Stimulated activated CD4-positive, alpha-beta T cell treated with anti-CD3 and anti-CD28 coated beads, Interleukin-4, amount 100 ng/mL, for 24 hours (primary cell): ENCODE measurements at regions not wholly inside any gene's neighbourhood (a gene's known extent, or its start where the extent isn't known, plus 50 kb on each side); places are given as distances from the start of the nearest gene placed in this dataset.
"Not testable (repeated sequence)": the region's sequence is repeated elsewhere in the genome, so short reads cannot be mapped to it uniquely, and the experiment has no call there.

Source experiments
- DNase-seq: peaks from one replicate; pipeline ENCODE4 v3.0.0-alpha.2; 2020

DNA sequence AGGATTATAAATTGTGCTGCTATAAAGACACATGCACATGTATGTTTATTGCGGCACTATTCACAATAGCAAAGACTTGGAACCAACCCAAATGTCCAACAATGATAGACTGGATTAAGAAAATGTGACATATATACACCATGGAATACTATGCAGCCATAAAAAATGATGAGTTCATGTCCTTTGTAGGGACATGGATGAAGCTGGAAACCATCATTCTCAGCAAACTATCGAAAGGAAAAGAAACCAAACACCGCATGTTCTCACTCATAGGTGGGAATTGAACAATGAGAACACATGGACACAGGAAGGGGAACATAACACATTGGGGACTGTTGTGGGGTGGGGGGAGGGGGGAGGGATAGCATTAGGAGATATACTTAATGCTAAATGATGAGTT, 67.8 kb upstream of the ETV3 start:
- DNase-seq, result not testable (repeated sequence)

DNA sequence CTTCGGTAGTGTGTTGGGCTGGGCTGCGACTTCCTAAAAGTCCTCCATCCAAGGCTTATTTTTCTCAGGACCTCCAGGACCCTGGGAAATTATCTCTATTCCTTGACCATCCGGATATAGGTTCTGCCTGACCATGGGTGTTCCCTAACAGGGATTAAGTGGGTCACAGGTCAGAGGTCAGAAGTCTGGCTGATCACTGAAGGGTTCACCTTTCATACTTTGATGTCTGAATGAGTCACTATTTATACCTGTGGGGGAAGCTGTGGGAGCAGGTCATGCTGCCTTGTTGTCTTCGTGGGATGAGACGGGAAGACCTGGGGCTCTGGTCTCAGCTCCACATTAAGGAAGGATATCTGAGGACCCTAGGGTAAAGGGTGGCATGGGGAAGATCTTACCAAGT, 65.0 kb upstream of the ETV3 start:
- no peak for DNase-seq

DNA sequence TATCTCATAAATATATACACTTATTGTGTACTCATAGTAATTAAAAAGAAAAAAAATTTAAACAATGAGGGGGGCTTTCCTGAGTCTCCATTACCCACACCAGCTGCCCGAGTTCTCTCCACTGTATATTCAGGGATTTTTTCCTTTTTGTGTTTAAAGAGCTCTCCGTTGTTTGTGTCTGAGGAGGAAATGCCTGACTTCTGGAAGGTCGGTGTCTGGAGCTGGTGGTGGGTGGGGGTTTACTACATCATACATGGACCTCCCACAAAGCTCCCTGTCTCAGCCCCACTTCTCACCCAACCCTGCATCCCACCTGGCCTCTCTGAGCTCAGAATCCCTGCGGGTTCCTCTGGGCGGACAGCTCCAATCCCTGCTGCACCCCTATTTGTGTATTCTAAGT, 64.1 kb upstream of the ETV3 start:
- DNase-seq, result no peak

DNA sequence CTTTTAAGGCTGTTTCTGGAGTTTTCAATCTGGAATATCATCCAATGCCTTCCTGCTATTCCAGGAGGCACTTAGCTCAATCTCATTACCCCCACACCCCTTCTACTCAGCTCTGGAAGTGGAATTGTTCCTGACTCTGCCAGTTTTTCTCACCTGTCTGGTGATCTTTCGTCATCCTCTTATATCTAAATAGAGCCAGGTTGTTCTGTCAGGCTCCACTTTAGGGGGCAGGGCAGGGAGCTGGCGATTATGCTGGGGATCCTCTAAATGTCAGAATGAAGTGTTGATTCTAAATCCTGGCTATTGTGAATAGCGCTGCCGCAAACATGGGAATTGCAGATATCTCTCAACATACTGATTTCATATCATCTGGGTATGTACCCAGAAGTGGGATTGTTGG, 63.6 kb upstream of the ETV3 start:
- no peak for DNase-seq

DNA sequence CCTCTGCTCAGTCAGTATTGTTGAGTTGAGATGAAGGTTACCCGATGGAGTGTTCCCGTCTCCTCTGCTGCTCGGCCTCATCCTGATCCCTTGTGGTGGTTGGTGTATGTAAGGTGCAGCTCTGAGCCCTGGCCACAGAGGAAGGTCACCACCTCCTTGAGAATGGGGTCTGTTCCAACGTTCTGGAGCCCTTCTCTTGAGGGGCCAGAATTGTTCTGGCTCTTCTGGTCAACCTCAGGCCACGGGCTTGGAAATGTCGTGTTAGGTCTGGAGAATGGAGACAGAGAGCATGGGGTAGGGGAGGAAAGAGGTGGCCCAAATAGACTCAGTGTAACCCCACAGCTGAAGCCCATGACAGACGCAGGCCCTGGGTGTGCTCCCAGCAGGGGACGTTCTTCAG, 62.3 kb upstream of the ETV3 start:
- DNase-seq, result no peak

DNA sequence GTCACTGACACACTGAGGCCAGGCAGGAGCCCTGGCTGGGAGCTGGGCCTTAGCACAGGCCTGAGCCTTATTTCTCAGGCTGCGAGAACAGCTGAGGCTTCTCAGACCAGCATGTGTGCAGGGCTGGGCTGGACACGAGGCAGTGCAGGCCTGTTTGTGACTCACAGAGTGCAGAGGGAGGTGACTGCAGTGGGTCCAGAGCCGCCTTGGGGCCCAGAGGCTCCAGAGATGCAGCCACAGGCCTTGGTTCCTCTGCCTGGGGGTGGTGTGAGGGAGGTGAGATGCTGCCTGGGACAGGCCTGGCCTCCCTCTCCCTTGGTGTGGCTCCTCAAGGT, 61.2 kb upstream of the ETV3 start:
- no peak for DNase-seq

DNA sequence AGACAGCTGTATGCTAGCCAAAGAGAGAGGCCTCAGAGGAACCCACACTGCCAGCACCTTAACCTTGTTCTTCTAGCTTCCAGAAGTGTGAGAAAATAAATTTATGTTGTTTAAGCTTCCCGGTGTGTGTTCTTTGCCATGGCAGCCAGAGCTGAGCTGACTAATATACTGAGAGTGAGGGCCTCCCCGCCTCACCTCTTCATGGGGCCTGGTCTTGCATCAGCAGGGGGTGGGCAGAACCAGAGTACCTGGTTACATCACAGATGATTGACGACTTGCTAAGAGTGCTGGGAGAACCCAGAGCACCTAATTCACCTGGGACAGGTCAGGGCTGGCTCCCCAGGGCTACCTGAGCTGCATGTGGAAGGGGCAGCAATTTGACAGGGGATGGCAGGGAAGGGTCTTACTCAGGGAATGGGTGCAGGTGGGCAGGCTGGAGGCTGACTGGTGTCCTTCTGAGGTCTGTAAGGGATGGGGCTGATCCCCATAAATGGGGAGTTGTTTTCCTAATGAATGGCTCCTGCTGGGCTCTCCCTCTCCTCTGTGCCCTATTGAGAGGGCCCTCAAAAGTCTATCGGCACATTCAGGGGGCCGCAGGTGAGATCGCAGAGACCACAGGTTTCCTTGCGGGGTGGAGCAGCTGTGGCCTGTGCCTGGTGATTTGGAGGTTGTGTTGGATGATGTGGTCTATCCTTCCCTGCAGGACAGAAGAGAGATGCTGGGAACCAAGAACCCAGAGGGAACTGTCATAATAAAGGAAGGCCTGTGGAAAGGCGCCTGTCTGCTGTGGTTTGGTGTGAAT, 60.6 kb upstream of the ETV3 start:
- DNase-seq, result no peak

DNA sequence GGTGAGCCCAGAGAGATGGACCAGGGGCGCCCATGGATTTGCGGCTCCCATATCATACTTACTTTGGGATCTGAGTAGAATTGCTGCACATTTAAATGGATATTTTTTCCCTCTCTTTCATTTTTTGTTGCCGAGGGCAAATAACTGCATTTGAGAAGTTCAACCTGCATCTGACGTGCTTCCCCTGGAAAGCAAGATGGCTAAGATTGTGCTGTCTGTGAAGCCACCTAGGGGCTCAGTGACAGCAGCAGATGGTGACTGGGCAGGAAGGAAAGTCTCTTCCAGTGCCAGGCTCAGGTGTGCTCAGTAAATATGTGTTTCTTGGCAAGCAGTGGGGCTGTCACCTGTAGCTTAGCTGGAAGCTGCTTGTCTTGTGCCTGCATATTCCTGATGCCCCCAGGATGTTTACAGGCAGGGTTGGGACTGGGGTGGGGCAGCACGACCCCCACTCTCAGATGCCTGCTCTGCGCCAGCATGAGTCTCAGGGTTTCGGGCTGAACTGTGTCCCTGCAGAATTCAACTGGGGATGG, 59.8 kb upstream of the ETV3 start:
- no peak for DNase-seq

DNA sequence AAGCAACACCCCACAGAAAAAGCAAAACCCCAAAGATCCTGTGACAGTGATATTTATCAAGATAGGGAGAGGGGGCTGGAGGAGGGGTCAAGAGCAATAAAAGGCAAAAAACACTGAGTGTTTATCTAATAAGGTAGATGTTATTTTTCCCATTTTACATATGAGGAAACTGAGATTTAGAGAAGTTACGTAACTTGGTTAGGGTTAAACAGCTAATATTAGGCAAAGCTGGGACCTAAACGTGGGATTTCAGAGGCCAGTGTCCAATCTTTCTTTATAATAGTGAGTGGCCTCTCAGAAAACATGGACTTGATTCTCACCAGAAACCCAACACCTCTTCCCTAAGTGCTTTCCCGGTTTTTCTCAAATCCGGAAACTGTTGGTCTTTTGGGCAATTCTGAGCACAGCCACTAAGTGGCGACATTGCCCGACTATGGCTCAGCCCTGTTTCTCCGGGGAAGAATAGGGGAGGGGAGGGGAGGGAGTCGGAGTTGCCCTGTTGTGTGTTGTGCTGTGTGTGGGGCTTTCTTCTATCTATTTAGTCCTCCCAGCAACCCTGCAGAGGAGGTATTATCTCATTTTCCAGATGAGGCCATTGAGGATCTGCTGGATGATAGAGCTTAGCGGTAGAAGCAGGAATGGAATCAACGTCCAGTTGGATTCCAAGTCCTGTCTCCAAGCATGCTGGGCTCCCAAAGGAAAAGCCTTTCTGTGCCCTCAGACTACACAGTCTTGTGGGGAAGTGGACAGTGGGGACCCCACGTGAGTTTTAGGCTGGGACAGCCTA, 58.7 kb upstream of the ETV3 start:
- not testable (repeated sequence) for DNase-seq

DNA sequence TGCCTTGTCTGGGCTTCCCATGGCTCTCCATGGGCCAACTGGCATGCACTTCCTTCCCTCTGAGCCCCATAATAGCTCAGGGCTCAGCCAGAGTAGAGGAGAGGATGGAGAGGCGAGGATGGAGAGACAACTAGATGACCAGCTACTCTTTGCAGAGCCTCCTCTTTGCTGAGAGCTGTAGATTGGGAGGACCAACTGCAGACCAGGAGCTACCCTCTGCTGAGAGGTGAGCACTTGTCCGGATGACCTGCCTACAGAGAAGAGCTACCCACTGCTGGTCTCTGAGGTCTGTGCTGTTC, 58.0 kb upstream of the ETV3 start:
- no peak for DNase-seq

DNA sequence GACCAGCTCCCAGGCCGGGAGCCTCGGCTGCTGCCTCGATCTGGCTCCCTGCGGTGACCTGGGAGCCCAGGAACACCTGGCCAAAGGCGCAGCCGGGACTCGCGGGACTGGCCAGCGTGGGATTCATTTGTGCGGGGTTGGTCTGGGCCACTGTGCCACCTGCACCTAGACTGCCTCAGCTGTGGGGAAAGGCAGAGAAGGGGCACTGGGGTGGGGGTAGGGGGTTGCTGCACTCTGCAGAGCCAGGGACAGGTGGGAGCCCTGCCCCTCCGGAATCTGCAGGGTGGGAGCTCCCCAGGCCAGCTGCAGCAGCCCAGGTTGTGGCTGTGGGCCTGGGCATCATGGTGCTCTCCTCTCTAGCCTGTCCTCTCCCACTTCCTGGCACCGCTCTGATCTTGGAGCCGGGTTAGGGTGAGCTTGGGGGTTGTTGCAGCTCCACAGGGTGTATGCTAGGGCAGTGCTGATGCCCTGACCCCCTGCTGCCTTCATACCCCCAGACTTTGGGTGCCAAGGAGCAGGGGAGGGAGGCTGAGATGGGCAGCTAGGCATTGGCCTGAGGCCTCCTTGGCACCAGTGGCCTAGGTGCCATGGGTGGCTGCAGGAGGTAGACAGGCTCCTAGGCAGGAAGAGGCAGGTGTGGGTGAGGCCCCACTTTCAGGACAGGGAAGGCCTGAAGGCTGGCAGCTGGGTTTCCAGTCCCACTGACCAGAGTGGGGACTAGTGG, 57.5 kb upstream of the ETV3 start:
- no peak for DNase-seq

DNA sequence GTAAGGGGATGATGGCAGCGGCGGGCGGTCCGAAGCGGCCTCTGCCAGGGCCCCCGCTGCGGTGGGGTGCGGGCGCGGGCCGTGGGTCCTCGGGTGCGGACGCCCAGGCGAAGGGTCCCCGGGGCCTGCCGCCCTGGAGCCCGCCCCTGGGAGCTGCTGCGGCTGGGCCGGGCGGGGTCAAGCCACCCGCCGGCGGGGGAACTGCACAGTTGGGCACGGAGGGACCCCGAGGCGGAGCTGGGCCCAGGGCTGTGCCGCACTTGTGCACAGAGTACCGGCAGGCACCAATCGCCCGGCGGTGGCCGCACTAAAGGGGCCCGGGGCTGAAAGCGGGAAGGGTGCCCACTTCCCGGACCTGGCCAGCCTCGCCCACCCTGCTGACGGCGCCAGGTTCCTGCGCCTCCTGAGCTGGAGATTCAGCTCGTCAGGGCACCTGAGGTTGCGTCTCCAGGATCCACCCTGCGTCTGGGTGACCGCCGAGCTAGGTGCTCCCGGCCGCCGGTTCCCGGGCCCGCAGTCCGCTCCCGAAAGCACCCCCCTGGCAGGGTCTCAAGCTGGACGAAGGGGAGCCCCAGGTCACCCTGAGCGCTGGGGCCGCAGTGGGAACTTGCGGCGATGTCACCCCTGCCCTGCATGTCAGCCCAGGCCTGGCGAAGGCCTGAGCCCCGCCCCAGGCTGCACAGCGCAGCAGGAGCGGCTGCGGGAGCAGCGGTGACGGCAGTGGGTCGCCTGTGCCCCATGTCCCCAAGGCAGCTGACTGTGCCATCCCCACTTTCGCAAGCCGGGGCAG, 56.7 kb upstream of the ETV3 start:
- no peak for DNase-seq

DNA sequence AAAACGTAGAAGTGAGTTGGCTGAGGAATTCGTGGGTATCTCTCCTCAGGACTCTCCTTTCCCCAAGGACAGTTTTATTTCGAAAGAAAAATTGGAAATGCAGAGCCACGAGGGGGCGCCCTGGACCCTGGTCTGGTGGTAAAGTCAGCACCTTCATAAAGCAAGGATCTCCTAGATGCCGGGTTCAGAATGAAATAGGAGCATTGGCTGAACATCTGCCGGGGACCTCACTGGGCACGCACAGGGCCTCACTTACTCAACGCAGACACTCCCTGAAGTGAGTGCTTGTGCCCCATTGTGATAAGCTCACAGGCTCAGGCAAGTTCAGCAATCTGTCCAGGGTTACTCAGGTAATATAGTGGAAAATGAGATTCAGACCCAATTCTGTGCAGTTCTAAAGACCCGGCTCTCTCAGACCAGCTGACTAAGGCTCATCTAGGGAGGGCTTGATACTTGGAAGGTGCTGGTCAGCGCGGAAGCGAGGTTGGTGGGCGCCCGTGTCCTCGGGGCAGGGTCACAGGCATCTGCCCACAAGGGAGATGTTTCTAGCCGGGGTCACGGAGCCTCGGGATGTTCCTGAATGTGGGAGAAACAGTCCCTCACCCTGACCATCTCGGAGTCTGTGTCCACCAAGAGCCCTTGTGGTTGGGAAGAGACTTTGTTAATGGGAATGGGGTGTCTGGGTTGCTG, 55.7 kb upstream of the ETV3 start:
- DNase-seq, result peak; percentile 58

DNA sequence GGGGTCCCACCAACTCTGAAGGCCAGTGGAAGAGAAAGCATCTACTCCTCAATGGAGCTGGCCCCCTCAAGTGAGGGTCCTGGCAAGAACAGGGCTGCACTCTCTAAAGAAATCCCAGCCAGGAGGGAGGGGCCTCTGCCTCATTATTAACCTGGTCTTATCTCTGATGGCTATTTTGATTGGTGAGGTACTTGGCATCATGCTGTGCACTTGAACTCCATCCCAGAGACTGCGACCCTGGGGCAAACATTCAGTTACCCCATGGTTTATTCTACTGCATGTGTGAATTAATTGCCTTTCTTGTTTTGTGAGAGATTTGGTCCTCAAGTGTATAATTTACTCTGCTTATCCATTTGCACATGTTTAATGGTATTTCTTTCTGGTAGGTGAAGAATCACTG, 55.0 kb upstream of the ETV3 start:
- no peak for DNase-seq

DNA sequence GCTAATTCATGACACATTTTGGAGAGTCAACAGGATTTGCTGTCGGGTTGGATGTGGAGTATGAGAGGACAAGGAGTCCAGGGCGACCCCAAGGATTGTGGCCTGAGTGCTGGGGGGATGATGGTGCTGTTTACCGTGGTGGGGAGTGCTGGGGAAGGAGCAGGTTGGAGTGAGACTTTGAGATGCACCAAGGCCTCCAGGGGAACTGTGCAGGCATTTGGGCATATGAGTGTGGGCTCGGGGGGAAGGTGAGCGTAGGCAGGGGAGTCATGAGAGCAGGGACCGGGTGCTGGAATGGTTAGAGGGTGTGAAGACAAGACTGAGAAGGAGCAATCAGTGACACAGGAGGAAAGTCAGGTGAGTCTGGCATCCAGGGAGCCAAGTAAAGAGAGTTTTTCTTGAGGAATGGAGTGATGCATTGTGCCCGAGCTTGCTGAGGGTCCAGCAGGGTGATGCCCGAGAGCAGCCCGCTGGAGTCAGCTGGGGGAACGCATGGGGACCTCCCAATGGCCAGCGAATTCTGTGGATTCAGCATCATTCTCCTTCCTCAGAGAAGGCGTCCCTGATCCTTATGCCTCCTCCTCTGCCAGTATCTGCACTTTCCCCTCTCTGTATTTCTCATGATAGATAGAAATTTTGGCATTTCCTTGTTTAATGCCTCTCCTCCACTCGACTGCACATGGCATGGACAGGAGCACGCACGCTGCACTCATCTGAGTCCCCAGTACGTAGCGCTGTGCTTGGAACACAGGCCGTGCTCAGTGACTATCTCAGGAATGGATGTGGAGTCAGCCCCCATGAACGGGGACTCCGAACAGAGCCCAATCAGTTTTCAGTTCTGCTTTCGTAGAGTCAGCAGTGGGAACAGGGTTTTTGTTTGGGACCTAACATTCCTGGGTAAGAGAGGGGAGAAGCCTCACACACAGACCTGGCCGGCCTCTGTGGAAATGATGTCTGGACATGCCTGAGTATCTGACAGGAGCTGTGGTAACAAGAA, 52.1 kb upstream of the ETV3 start:
- no peak for DNase-seq

DNA sequence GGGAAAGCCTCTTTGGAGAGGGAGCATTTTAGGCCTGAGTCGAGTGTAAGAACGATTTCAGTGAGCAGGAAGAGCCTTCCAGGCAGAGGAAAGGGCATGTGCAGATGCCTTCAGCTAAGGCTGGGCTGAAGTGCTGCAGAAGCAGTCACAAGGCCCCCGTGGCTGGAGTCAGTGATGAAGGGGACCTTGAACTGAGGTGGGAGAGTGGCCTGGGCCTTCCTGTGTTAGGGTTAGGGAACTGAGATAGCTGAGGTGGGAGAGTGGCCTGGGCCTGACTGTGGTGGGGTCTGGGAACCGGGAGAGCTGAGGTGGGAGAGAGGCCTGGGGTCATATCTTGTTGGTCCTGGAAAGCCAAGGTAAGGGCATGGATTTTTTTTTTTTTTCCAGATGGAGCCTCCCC, 50.9 kb upstream of the ETV3 start:
- DNase-seq, result no peak
